WTC11 (cell line): ENCODE measurements at regions not wholly inside any gene's neighbourhood (a gene's known extent, or its start where the extent isn't known, plus 50 kb on each side); places are given as distances from the start of the nearest gene placed in this dataset.

Experiments used
- ATAC-seq: fragments of 200-7000 bp; cut with Tn5 transposase; 2 replicates; pipeline ENCODE4 v1.10.0; 2021; ENCODE audit warnings: mild to moderate bottlenecking, moderate library complexity
- CTCF ChIA-PET: fragments of 300-600 bp; sonication (Branson Sonifier 250); formaldehyde crosslinking; loops from one replicate; lab custom pipeline; 2021; ENCODE audit warnings: antibody characterized with exemption; lab: Charles Lee
- POLR2A ChIA-PET: fragments of 350-600 bp; sonication (Branson Sonifier 250); formaldehyde crosslinking; loops from one replicate; lab custom pipeline; 2021; ENCODE audit warnings: antibody characterized with exemption; lab: Charles Lee
- DNase-seq: peaks from one replicate; pipeline ENCODE4 v3.0.0; 2021; ENCODE audit warnings: low spot score
- H3K27ac Mint-ChIP-seq: 2 replicates; pipeline ENCODE4 v1.8.0; 2021; ENCODE audit warnings: mixed read lengths
- H3K27me3 Mint-ChIP-seq: 2 replicates; pipeline ENCODE4 v1.8.0; 2021; ENCODE audit warnings: low read depth, mild to moderate bottlenecking, moderate library complexity, mixed read lengths
- H3K36me3 Mint-ChIP-seq: 2 replicates; pipeline ENCODE4 v1.8.0; 2021; ENCODE audit warnings: mixed read lengths
- H3K4me1 Mint-ChIP-seq: 2 replicates; pipeline ENCODE4 v1.8.0; 2022; ENCODE audit warnings: mixed read lengths
- H3K4me3 Mint-ChIP-seq: 2 replicates; pipeline ENCODE4 v1.8.0; 2021; ENCODE audit warnings: mild to moderate bottlenecking, moderate library complexity, mixed read lengths
- H3K9me3 Mint-ChIP-seq: 2 replicates; pipeline ENCODE4 v1.8.0; 2021; ENCODE audit warnings: mixed read lengths
- AFF4 ChIP-seq: sonication (generic); formaldehyde crosslinking; IDR thresholded peaks from 2 replicates; pipeline ENCODE4 v1.8.1; 2023; ENCODE audit warnings: mild to moderate bottlenecking, missing genetic modification reagents, borderline replicate concordance
- ARID4B ChIP-seq: sonication (generic); formaldehyde crosslinking; IDR thresholded peaks from 2 replicates; pipeline ENCODE4 v1.8.0; 2023; ENCODE audit warnings: missing genetic modification reagents, mild to moderate bottlenecking, borderline replicate concordance
- ATF1 ChIP-seq: sonication (generic); formaldehyde crosslinking; IDR thresholded peaks from 2 replicates; pipeline ENCODE4 v1.8.1; 2023; ENCODE audit warnings: mild to moderate bottlenecking, moderate library complexity, missing genetic modification reagents
- ATF6 ChIP-seq: sonication (generic); formaldehyde crosslinking; IDR thresholded peaks from 2 replicates; pipeline ENCODE4 v1.8.1; 2023; ENCODE audit warnings: mild to moderate bottlenecking, missing genetic modification reagents
- CBFB ChIP-seq: sonication (generic); formaldehyde crosslinking; IDR thresholded peaks from 2 replicates; pipeline ENCODE4 v1.8.1; 2022; ENCODE audit warnings: mild to moderate bottlenecking, low read depth, missing genetic modification reagents
- ELF4 ChIP-seq: sonication (generic); formaldehyde crosslinking; IDR thresholded peaks from 2 replicates; pipeline ENCODE4 v1.8.1; 2022; ENCODE audit warnings: low read depth, mild to moderate bottlenecking, moderate library complexity, missing genetic modification reagents
- GRHL2 ChIP-seq: fragments of 250-450 bp; sonication (Bioruptor Pico); IDR thresholded peaks from 2 replicates; pipeline ENCODE4 v1.8.0; 2022; ENCODE audit warnings: mild to moderate bottlenecking, moderate library complexity; ENCODE audit not compliant: insufficient replicate concordance, severe bottlenecking
- GTF2I ChIP-seq: fragments of 250-450 bp; sonication (Bioruptor Pico); conservative IDR thresholded peaks from 2 replicates; pipeline ENCODE4 v1.4.0; 2021; ENCODE audit warnings: mild to moderate bottlenecking
- MXD4 ChIP-seq: fragments of 250-450 bp; sonication (Bioruptor Pico); IDR thresholded peaks from 2 replicates; pipeline ENCODE4 v1.8.0; 2021; ENCODE audit warnings: mild to moderate bottlenecking, moderate library complexity, borderline replicate concordance
- NFATC4 ChIP-seq: fragments of 250-450 bp; sonication (Bioruptor Pico); IDR thresholded peaks from 2 replicates; pipeline ENCODE4 v1.9.0; 2021; ENCODE audit warnings: mild to moderate bottlenecking
- SOX15 ChIP-seq: fragments of 250-450 bp; sonication (Bioruptor Pico); IDR thresholded peaks from 2 replicates; pipeline ENCODE4 v1.9.0; 2021; ENCODE audit warnings: mild to moderate bottlenecking
- SP1 ChIP-seq: sonication (generic); formaldehyde crosslinking; conservative IDR thresholded peaks from 2 replicates; pipeline ENCODE4 v1.8.1; 2022; ENCODE audit warnings: missing genetic modification reagents
- TCF7 ChIP-seq: sonication (generic); formaldehyde crosslinking; IDR thresholded peaks from 2 replicates; pipeline ENCODE4 v1.8.0; 2022; ENCODE audit warnings: mild to moderate bottlenecking, low read depth, missing genetic modification reagents, moderate library complexity
- ZMAT4 ChIP-seq: fragments of 250-450 bp; sonication (Bioruptor Pico); IDR thresholded peaks from 2 replicates; pipeline ENCODE4 v1.9.0; 2021; ENCODE audit warnings: mild to moderate bottlenecking
- ZNF138 ChIP-seq: sonication (generic); formaldehyde crosslinking; conservative IDR thresholded peaks from 2 replicates; pipeline ENCODE4 v1.8.1; 2022; ENCODE audit warnings: mild to moderate bottlenecking, moderate library complexity, missing genetic modification reagents
- ZNF232 ChIP-seq: sonication (generic); formaldehyde crosslinking; IDR thresholded peaks from 2 replicates; pipeline ENCODE4 v1.8.0; 2022; ENCODE audit warnings: mild to moderate bottlenecking, missing genetic modification reagents
- ZNF396 ChIP-seq: fragments of 250-450 bp; sonication (Bioruptor Pico); IDR thresholded peaks from 2 replicates; pipeline ENCODE4 v1.8.0; 2021; ENCODE audit warnings: mild to moderate bottlenecking, moderate library complexity, borderline replicate concordance

DNA sequence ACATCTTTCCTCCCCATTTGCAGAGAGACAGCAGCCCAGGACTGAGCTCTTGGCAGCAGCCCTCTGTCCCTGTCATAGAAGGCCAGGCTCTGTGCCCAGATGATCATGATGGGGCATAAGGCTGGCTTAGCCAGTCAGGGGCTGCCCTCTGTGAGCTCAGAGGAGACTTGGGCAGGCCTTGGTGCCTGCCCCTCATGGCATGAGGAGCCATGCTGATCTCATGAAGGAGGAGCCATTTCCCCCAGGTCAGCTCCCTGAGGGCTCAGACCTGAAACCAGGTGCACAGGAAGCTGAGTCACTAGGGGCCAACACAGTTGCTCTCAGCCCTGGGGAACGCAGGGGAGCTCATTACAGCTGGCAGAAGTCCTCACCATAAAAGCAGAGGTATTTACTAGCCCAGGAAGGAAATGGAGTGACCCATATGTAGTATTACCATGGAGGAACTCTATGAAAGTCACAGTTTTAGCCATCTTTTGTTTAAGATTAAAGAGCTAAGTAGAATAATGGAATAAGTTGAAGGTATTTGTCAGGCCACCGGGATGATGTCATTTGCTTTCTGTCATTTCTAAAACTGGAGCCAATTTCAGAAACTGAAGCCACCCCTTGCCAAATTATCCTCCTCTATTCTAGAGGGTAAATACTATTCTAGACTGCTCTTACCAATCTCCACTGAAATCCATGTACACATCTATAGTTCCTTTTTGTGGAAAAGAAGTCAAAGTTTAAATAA is 362.4 kb upstream of the ZNF32 start:
- H3K9me3 Mint-ChIP-seq, result no peaks in the 10 kb centered on the region
- no peaks in the 10 kb centered on the region; the same call in 1 of the 2 replicates for H3K27me3 Mint-ChIP-seq
- no peaks in the 10 kb centered on the region for H3K4me1 Mint-ChIP-seq
- DNase-seq (no peak), ATAC-seq (no peak)
- CTCF ChIA-PET, result interaction anchor here (1.0 to 1.6 kb wide), 2 partner anchors 125 to 321 kb away, joined by 3 to 7 read pairs; no protein-coding TSS in a partner anchor
- no peak for TF ChIP-seq ZNF396
- TF ChIP-seq CBFB (CRISPR knock-in tag), result no peak
- H3K27ac Mint-ChIP-seq, result no peak overlapping the region
- no peak overlapping the region for H3K4me3 Mint-ChIP-seq
- POLR2A ChIA-PET, result no interaction called here
- no peaks in the 10 kb centered on the region for H3K36me3 Mint-ChIP-seq

DNA sequence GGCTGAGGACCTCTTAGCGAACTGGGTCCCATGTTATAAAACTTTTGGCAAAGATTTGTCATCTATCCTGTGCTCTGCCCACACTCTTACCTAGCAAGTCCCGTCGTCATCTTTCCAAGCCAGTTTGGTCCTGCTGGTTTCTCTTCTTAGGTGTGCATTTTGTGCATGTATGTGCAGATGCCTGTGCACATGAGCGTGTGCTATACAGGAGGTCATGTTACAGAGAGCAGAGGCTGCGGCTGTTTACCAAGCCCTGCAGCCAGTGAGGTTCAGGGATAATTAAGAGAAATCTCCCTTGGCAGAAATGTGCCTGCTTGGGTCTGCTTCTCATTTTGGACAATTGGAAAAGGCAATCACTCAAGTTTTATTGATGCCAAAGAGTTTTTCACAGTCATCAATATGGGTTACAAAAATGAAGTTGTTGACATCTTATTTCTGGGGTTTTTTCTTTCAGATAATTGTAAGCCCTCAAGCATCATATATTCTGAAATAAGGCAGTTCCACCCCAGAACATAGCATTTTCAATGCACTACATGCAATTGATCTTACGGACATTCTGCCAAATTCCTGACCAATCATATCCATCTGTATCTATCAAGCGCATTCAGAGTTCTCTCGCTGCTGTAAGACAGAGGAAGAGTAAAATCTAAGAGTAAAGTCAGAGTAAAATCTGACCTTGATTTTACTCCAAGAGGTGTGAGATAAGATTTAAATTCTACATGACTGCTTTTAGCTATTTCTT is 361.4 kb upstream of the ZNF32 start:
- ChIA-PET CTCF (interaction anchor here (1.0 to 1.6 kb wide), 2 partner anchors 124 to 320 kb away, joined by 3 to 7 read pairs; no protein-coding TSS in a partner anchor), POLR2A (no interaction called here)
- Mint-ChIP-seq H3K27ac (no peak overlapping the region), H3K4me1 (no peaks in the 10 kb centered on the region), H3K27me3 (no peaks in the 10 kb centered on the region; the same call in 1 of the 2 replicates), H3K36me3 (no peaks in the 10 kb centered on the region), H3K9me3 (no peaks in the 10 kb centered on the region), H3K4me3 (no peak overlapping the region)
- TF ChIP-seq MXD4 (CRISPR knock-in tag), result no peak
- no peak for TF ChIP-seq AFF4 (CRISPR knock-in tag)
- no peak for TF ChIP-seq SP1
- TF ChIP-seq GRHL2 (CRISPR knock-in tag), result no peak
- TF ChIP-seq ZNF138 (CRISPR knock-in tag), result no peak
- no peak for TF ChIP-seq ELF4 (CRISPR knock-in tag)
- TF ChIP-seq NFATC4 (CRISPR knock-in tag), result no peak
- TF ChIP-seq ATF1, result no peak
- no peak for TF ChIP-seq GTF2I (CRISPR knock-in tag)
- TF ChIP-seq SOX15 (CRISPR knock-in tag), result no peak
- ATAC-seq, result no peak
- no peak for DNase-seq

- H3K4me3 Mint-ChIP-seq, result no peak overlapping the region
- no peaks in the 10 kb centered on the region for H3K4me1 Mint-ChIP-seq
- DNase-seq, result no peak
- POLR2A ChIA-PET, result no interaction called here
- H3K36me3 Mint-ChIP-seq, result no peaks in the 10 kb centered on the region
- no peaks in the 10 kb centered on the region; the same call in 1 of the 2 replicates for H3K27me3 Mint-ChIP-seq
- no peak overlapping the region for H3K27ac Mint-ChIP-seq
- no peak for ATAC-seq
- CTCF ChIA-PET, result no interaction called here
- H3K9me3 Mint-ChIP-seq, result no peaks in the 10 kb centered on the region
- no peak for TF ChIP-seq CBFB (CRISPR knock-in tag)
- TF ChIP-seq ZMAT4 (CRISPR knock-in tag), result no peak
- no peak for TF ChIP-seq ATF6 (CRISPR knock-in tag)
- no peak for TF ChIP-seq GRHL2 (CRISPR knock-in tag)
- no peak for TF ChIP-seq ARID4B
- no peak for TF ChIP-seq ZNF232 (CRISPR knock-in tag)
- TF ChIP-seq TCF7 (CRISPR knock-in tag), result no peak
These were observed 360.4 kb upstream of the ZNF32 start for GRCh38 chr10:44008917-44009709.
